ENCODE measurements at regions not wholly inside any gene's neighbourhood (a gene's known extent, or its start where the extent isn't known, plus 50 kb on each side); places are given as distances from the start of the nearest gene placed in this dataset.

DNA sequence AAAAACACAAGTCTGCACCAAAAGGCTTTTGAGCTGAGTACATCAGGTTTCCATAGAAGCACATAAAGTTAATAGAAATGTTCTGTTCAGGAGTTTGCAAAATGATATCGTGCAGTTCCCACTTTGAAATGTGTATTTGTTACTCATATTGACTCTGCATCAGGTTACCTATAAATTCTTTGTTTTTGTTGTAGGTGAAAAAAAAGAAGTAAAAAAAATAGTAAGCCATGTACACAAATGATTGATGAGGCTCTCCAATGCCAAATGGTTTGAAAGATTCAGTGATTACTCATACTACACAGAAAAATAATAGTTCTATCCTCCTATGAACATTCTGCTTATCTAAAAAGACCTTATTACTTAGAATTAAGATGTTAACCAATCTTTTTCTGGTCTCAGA lies 287.3 kb upstream of the MME start:
- TF ChIP-seq EP300 (IDR thresholded peaks at IDR 0.05; ENCODE audit: borderline replicate concordance): no peak
- TF ChIP-seq CREB1 (IDR thresholded peaks at IDR 0.05; ENCODE audit: low read depth): no peak

DNA sequence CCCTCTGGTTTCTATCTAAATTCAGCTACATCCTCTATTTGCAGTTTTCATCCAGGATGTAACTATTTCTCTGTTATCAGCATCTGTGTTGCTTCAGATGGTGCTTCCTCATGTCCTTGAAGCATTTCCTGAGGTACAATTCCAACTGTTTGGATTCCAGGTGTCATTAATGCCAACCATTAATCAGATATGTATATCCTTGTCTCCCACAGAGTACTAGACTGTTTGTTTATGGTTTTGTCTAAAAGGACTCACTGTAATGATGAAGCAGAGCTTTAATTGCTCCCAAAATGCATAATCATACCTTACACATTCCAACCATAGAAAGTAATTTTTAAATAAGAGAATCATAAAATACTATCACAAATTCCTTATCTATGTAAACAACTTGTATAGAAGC lies 288.5 kb upstream of the MME start:
- TF ChIP-seq YY1 (IDR thresholded peaks at IDR 0.05; ENCODE audit: low read depth) (no peak), CEBPB (IDR thresholded peaks at IDR 0.05) (no peak), RAD21 (IDR thresholded peaks at IDR 0.05; ENCODE audit: low read depth) (no peak), EP300 (IDR thresholded peaks at IDR 0.05; ENCODE audit: borderline replicate concordance) (no peak), ZBTB7A (IDR thresholded peaks at IDR 0.05; ENCODE audit: low read depth) (no peak), FOXM1 (IDR thresholded peaks at IDR 0.05; ENCODE audit: borderline replicate concordance, low read depth) (no peak), CREB1 (IDR thresholded peaks at IDR 0.05; ENCODE audit: low read depth) (no peak), TCF12 (IDR thresholded peaks at IDR 0.05; ENCODE audit: low read depth) (no peak)
- TF ChIP-seq, protein P1, sequence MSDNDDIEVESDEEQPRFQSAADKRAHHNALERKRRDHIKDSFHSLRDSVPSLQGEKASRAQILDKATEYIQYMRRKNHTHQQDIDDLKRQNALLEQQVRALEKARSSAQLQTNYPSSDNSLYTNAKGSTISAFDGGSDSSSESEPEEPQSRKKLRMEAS (IDR thresholded peaks at IDR 0.05): no peak
- TF ChIP-seq, protein P2, sequence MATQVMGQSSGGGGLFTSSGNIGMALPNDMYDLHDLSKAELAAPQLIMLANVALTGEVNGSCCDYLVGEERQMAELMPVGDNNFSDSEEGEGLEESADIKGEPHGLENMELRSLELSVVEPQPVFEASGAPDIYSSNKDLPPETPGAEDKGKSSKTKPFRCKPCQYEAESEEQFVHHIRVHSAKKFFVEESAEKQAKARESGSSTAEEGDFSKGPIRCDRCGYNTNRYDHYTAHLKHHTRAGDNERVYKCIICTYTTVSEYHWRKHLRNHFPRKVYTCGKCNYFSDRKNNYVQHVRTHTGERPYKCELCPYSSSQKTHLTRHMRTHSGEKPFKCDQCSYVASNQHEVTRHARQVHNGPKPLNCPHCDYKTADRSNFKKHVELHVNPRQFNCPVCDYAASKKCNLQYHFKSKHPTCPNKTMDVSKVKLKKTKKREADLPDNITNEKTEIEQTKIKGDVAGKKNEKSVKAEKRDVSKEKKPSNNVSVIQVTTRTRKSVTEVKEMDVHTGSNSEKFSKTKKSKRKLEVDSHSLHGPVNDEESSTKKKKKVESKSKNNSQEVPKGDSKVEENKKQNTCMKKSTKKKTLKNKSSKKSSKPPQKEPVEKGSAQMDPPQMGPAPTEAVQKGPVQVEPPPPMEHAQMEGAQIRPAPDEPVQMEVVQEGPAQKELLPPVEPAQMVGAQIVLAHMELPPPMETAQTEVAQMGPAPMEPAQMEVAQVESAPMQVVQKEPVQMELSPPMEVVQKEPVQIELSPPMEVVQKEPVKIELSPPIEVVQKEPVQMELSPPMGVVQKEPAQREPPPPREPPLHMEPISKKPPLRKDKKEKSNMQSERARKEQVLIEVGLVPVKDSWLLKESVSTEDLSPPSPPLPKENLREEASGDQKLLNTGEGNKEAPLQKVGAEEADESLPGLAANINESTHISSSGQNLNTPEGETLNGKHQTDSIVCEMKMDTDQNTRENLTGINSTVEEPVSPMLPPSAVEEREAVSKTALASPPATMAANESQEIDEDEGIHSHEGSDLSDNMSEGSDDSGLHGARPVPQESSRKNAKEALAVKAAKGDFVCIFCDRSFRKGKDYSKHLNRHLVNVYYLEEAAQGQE (IDR thresholded peaks at IDR 0.05; ENCODE audit: low read depth): no peak

DNA sequence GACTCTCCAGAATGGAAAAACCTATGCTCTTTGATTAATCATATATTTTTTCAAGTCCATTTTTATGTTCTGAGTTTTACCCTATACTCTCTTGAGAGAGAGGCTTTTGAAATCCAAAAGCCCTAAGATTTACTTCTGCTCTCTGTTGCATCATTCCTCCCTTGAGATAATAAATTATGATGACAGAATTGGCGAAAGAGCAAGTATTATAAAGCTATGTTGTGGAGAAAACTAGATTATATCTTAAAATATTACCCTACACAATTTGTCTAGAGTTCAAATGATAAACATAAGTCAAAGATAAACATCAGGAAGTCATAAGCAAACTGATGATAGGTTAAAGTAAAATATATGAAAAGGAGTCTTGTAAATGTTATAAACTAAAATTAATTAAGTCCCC lies 293.4 kb upstream of the MME start:
- no peak for TF ChIP-seq ZBTB7A (IDR thresholded peaks at IDR 0.05; ENCODE audit: low read depth)

GRCh38 chr3:154783521-154783931 lies 296.6 kb upstream of the MME start:
- no peak for TF ChIP-seq YY1 (IDR thresholded peaks at IDR 0.05; ENCODE audit: low read depth)
- no peak for TF ChIP-seq EGR1 (IDR thresholded peaks at IDR 0.05)
- TF ChIP-seq USF1 (IDR thresholded peaks at IDR 0.05): no peak
- no peak for TF ChIP-seq FOXM1 (IDR thresholded peaks at IDR 0.05; ENCODE audit: borderline replicate concordance, low read depth)
- TF ChIP-seq, protein P1 (IDR thresholded peaks at IDR 0.05): no peak
- no peak for TF ChIP-seq TCF12 (IDR thresholded peaks at IDR 0.05; ENCODE audit: low read depth)
- no peak for TF ChIP-seq CEBPB (IDR thresholded peaks at IDR 0.05)
- TF ChIP-seq RAD21 (IDR thresholded peaks at IDR 0.05; ENCODE audit: low read depth): no peak
- no peak for TF ChIP-seq EP300 (IDR thresholded peaks at IDR 0.05; ENCODE audit: borderline replicate concordance)
- no peak for TF ChIP-seq ZBTB7A (IDR thresholded peaks at IDR 0.05; ENCODE audit: low read depth)
- no peak for TF ChIP-seq TEAD4 (IDR thresholded peaks at IDR 0.05)
- no peak for TF ChIP-seq NFIC (IDR thresholded peaks at IDR 0.05)
- TF ChIP-seq, protein P2 (IDR thresholded peaks at IDR 0.05; ENCODE audit: low read depth): no peak
- TF ChIP-seq TAF1 (IDR thresholded peaks at IDR 0.05; ENCODE audit: low read depth): no peak
- TF ChIP-seq CREB1 (IDR thresholded peaks at IDR 0.05; ENCODE audit: low read depth): no peak

GRCh38 chr3:154783061-154783460 lies 297.1 kb upstream of the MME start:
- TF ChIP-seq EGR1 (IDR thresholded peaks at IDR 0.05): no peak
- no peak for TF ChIP-seq NFIC (IDR thresholded peaks at IDR 0.05)
- TF ChIP-seq, protein P1 (IDR thresholded peaks at IDR 0.05): no peak
- TF ChIP-seq TCF12 (IDR thresholded peaks at IDR 0.05; ENCODE audit: low read depth): no peak
- no peak for TF ChIP-seq USF1 (IDR thresholded peaks at IDR 0.05)
- no peak for TF ChIP-seq TEAD4 (IDR thresholded peaks at IDR 0.05)
- TF ChIP-seq EP300 (IDR thresholded peaks at IDR 0.05; ENCODE audit: borderline replicate concordance): no peak
- TF ChIP-seq FOXM1 (IDR thresholded peaks at IDR 0.05; ENCODE audit: borderline replicate concordance, low read depth): no peak
- TF ChIP-seq, protein P2 (IDR thresholded peaks at IDR 0.05; ENCODE audit: low read depth): no peak
- TF ChIP-seq ZBTB7A (IDR thresholded peaks at IDR 0.05; ENCODE audit: low read depth): no peak
- TF ChIP-seq CREB1 (IDR thresholded peaks at IDR 0.05; ENCODE audit: low read depth): no peak
- no peak for TF ChIP-seq TAF1 (IDR thresholded peaks at IDR 0.05; ENCODE audit: low read depth)
- no peak for TF ChIP-seq YY1 (IDR thresholded peaks at IDR 0.05; ENCODE audit: low read depth)
